ENCODE measurements at regions not wholly inside any gene's neighbourhood (a gene's known extent, or its start where the extent isn't known, plus 50 kb on each side); places are given as distances from the start of the nearest gene placed in this dataset.

DNA sequence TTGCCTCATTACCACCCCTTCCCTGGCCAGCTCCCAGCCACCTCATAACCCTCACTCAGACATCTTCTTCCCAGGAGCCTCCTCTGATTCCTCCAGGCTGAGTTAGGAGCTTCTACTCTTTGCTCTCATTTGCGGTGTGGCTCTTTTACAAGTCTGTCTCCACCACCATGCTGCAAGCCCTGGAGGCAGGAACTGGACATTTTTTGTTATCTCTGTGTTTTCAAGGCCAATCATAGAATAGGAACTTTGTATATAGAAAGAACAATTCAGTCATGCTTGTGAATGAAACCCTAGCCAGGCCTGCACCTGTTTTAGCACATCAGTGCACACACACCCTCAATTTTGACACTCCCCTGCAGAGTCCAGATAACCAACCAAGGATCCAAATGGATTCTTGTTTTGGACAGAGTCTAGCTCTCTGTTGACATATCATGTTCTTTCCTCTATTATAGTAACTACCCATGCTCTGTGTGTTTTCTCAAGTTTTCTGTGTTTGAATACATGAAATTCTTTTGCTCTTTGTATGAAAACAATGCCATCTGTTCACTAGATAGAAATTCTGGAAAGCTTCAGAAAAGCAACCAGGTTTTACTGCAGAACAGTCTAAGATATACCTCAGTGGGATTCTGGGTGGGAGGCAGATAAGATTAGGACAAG, 60.9 kb upstream of the ZNF648 start:
- H3K4me1 ChIP-seq (ENCODE audit: insufficient read depth, low read length): no peaks in the 10 kb centered on the region
- Mint-ChIP-seq H3K27me3 (ENCODE audit: low read depth) (no peaks in the 10 kb centered on the region; the same call in 1 of the 2 replicates), H3K9me3 (no peaks in the 10 kb centered on the region), H3K36me3 (ENCODE audit: insufficient read depth in 1 of 3, low read depth in 3 of 3) (no peaks in the 10 kb centered on the region), H3K27ac (peak overlapping the region in 1 of 3 experiments; percentile 9; a peak in 1 of 7 replicates), H3K4me1 (0 out of 4 replicates have a peak, but pooled peaks cover 0 to 2% of the 10 kb centered on the region in 2 experiments), H3K4me3 (no peak overlapping the region)
- H3K23me2 ChIP-seq (ENCODE audit: insufficient read length, low read depth, low read length, poor library complexity, severe bottlenecking): no peaks in the 10 kb centered on the region
- H4K91ac ChIP-seq (ENCODE audit: insufficient read length, low read depth, low read length): no peak overlapping the region
- H3K56ac ChIP-seq (ENCODE audit: insufficient read length, low read depth, low read length): no peak overlapping the region
- H2AK5ac ChIP-seq (ENCODE audit: insufficient read length, low read length): no peak overlapping the region
- H3K9me3 ChIP-seq (ENCODE audit: control insufficient read depth, low read depth, low read length): no peaks in the 10 kb centered on the region
- no peak overlapping the region for H2BK12ac ChIP-seq (ENCODE audit: insufficient read length, low read depth, low read length)
- no peak overlapping the region for H3K14ac ChIP-seq (ENCODE audit: insufficient read depth, low read length)
- H3K79me2 ChIP-seq (ENCODE audit: insufficient read depth, low read length): no peaks in the 10 kb centered on the region
- no peak for DNase-seq
- no peak overlapping the region for H4K5ac ChIP-seq (ENCODE audit: insufficient read length, low read depth, low read length)
- H2BK15ac ChIP-seq (ENCODE audit: low read depth, low read length): no peak overlapping the region
- no peak overlapping the region for H2BK5ac ChIP-seq (ENCODE audit: insufficient read length, low read length)
- no peak overlapping the region for H2BK120ac ChIP-seq (ENCODE audit: low read depth, low read length, poor library complexity, severe bottlenecking)
- H2AFZ ChIP-seq (ENCODE audit: low read length): no peak overlapping the region
- H4K20me1 ChIP-seq (ENCODE audit: control insufficient read depth, insufficient read depth, insufficient read length): no peaks in the 10 kb centered on the region
- TF ChIP-seq, protein P1, sequence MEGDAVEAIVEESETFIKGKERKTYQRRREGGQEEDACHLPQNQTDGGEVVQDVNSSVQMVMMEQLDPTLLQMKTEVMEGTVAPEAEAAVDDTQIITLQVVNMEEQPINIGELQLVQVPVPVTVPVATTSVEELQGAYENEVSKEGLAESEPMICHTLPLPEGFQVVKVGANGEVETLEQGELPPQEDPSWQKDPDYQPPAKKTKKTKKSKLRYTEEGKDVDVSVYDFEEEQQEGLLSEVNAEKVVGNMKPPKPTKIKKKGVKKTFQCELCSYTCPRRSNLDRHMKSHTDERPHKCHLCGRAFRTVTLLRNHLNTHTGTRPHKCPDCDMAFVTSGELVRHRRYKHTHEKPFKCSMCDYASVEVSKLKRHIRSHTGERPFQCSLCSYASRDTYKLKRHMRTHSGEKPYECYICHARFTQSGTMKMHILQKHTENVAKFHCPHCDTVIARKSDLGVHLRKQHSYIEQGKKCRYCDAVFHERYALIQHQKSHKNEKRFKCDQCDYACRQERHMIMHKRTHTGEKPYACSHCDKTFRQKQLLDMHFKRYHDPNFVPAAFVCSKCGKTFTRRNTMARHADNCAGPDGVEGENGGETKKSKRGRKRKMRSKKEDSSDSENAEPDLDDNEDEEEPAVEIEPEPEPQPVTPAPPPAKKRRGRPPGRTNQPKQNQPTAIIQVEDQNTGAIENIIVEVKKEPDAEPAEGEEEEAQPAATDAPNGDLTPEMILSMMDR (conservative IDR thresholded peaks at IDR 0.05): no peak
- no peak overlapping the region for H3K4me2 ChIP-seq (ENCODE audit: insufficient read depth, insufficient read length, low read length)
- H3K27me3 ChIP-seq (ENCODE audit: insufficient read depth, low read length): no peaks in the 10 kb centered on the region
- H3T11ph ChIP-seq (ENCODE audit: low read length): no peak overlapping the region
- no peak overlapping the region for H2BK20ac ChIP-seq (ENCODE audit: low read depth, low read length, poor library complexity, severe bottlenecking)
- H3K4ac ChIP-seq (ENCODE audit: low read depth, low read length): no peak overlapping the region
- H3K9ac ChIP-seq (ENCODE audit: extremely low read depth, insufficient read length, low read length): no peak overlapping the region
- H3K27ac ChIP-seq (ENCODE audit: insufficient read length, low read depth, low read length): no peak overlapping the region
- no peak overlapping the region for H3K23ac ChIP-seq (ENCODE audit: insufficient read length, low read depth, low read length)
- WGBS (ENCODE audit: extremely low coverage, insufficient read length, low lambda C conversion rate): no CpG with 5 or more reads among the region's 1 CpG
- H3K18ac ChIP-seq (ENCODE audit: insufficient read length, low read depth, low read length): no peak overlapping the region
- H4K8ac ChIP-seq (replicated peaks; ENCODE audit: insufficient read length, low read depth, low read length): no peak overlapping the region
- no peaks in the 10 kb centered on the region for H3K79me1 ChIP-seq (ENCODE audit: insufficient read depth, low read depth, low read length, poor library complexity, severe bottlenecking)

Data from H9 (cell line).